Upper lobe of left lung (tissue), 4 donors: ENCODE measurements at regions not wholly inside any gene's neighbourhood (a gene's known extent, or its start where the extent isn't known, plus 50 kb on each side); places are given as distances from the start of the nearest gene placed in this dataset.

Experiments used
- EP300 ChIP-seq, 4 donors: sonication (generic); formaldehyde crosslinking; IDR thresholded peaks; one replicate each; pipeline ENCODE4 v1.5.1; 2017; ENCODE audit warnings: antibody characterized with exemption in 4 of 4, control low read depth in 2 of 4
- POLR2A ChIP-seq, 4 donors: fragments of 450-650 bp; IDR thresholded peaks; one replicate each; pipeline ENCODE4 v1.5.1; 2016 to 2017; ENCODE audit warnings: antibody characterized with exemption in 4 of 4, mild to moderate bottlenecking in 2 of 4
- POLR2AphosphoS5 ChIP-seq, 2 donors: sonication (generic); formaldehyde crosslinking; IDR thresholded peaks; one replicate each; pipeline ENCODE4 v1.5.1; 2017; ENCODE audit warnings: antibody characterized with exemption in 2 of 2
- TF ChIP-seq, protein P1 (sequence below), 6 experiments: fragments of 450-650 bp in 4 of 6; fragments of 200-600 bp in 2 of 6; sonication (generic) in 2 of 6; IDR thresholded peaks; one replicate each; pipeline ENCODE4 v1.5.1; 2016 to 2019; ENCODE audit warnings: antibody characterized with exemption in 6 of 6

DNA sequence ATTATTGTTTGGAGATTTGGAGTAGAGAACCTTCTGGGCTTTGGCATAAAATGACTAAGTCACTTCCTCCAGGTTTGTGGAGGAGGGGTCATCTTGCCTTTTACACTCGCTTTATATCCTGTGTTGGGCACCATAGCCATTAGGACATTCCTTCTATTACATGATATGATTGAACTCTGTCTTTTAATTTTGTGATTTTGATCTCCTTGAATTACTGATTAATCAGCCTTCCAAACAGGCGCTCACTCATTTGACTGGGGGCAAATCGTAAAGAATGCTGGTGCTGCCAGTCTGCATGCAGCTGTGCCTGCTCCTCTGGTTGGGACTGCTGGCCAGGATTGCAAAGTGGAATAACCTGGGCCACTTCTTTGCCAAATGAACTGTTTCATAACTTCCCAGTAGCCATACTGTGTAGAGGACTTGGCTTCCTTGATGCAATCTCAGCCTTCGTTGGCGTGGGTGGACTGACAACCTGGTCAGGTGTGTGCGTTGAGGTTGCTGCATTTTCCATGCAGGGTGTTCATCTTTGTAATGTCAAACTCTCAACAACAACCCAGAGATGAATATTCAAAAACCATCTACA, 65.9 kb upstream of the RAB11FIP2 start:
- TF ChIP-seq POLR2A (IDR thresholded peaks at IDR 0.05) (no peak), POLR2AphosphoS5 (IDR thresholded peaks at IDR 0.05) (no peak), EP300 (IDR thresholded peaks at IDR 0.05) (no peak)
- TF ChIP-seq, protein P1, sequence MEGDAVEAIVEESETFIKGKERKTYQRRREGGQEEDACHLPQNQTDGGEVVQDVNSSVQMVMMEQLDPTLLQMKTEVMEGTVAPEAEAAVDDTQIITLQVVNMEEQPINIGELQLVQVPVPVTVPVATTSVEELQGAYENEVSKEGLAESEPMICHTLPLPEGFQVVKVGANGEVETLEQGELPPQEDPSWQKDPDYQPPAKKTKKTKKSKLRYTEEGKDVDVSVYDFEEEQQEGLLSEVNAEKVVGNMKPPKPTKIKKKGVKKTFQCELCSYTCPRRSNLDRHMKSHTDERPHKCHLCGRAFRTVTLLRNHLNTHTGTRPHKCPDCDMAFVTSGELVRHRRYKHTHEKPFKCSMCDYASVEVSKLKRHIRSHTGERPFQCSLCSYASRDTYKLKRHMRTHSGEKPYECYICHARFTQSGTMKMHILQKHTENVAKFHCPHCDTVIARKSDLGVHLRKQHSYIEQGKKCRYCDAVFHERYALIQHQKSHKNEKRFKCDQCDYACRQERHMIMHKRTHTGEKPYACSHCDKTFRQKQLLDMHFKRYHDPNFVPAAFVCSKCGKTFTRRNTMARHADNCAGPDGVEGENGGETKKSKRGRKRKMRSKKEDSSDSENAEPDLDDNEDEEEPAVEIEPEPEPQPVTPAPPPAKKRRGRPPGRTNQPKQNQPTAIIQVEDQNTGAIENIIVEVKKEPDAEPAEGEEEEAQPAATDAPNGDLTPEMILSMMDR (IDR thresholded peaks at IDR 0.05), result no peak
